Mesenchymal stem cell (in vitro differentiated cells and primary cell): ENCODE measurements at regions not wholly inside any gene's neighbourhood (a gene's known extent, or its start where the extent isn't known, plus 50 kb on each side); places are given as distances from the start of the nearest gene placed in this dataset.

ENCODE experiments used
- DNase-seq: peaks from one replicate; pipeline ENCODE4 v3.0.0-alpha.2; 2013
- H2AFZ ChIP-seq: one replicate; pipeline ENCODE4 v1.6.1; 2013; ENCODE audit warnings: low read depth, mild to moderate bottlenecking, control low read depth, inconsistent platforms, low read length, moderate library complexity
- H2AK5ac ChIP-seq: 2 replicates; pipeline ENCODE4 v1.6.1; 2013; ENCODE audit warnings: low read length, moderate library complexity, mild to moderate bottlenecking, inconsistent platforms; ENCODE audit not compliant: severe bottlenecking
- H2BK120ac ChIP-seq: one replicate; pipeline ENCODE4 v1.6.1; 2013; ENCODE audit warnings: low read depth, mild to moderate bottlenecking, inconsistent platforms, low read length, moderate library complexity
- H2BK12ac ChIP-seq, 2 experiments: one replicate each; pipeline ENCODE4 v1.6.1; 2013; ENCODE audit warnings: inconsistent platforms in 2 of 2, low read length in 2 of 2, mild to moderate bottlenecking in 2 of 2, moderate library complexity in 2 of 2, control low read depth in 1 of 2
- H2BK15ac ChIP-seq: one replicate; pipeline ENCODE4 v1.6.1; 2013; ENCODE audit warnings: mild to moderate bottlenecking, low read depth, inconsistent platforms; ENCODE audit not compliant: poor library complexity, severe bottlenecking
- H2BK5ac ChIP-seq: 2 replicates; pipeline ENCODE4 v1.6.1; 2013; ENCODE audit warnings: low read depth, mild to moderate bottlenecking, low read length, control low read depth, inconsistent platforms; ENCODE audit not compliant: poor library complexity, severe bottlenecking
- H3K14ac ChIP-seq, 2 experiments: one replicate each; pipeline ENCODE4 v1.6.1; 2013; ENCODE audit warnings: inconsistent platforms in 2 of 2, low read length in 2 of 2, control low read depth in 1 of 2, mild to moderate bottlenecking in 1 of 2, moderate library complexity in 1 of 2
- H3K18ac ChIP-seq, 2 experiments: one replicate each; pipeline ENCODE4 v1.6.1; 2013; ENCODE audit warnings: inconsistent platforms in 2 of 2, low read length in 2 of 2, control low read depth in 1 of 2, low read depth in 1 of 2, mild to moderate bottlenecking in 1 of 2
- H3K23ac ChIP-seq, 2 experiments: one replicate each; pipeline ENCODE4 v1.6.1; 2013; ENCODE audit warnings: inconsistent platforms in 2 of 2, low read length in 2 of 2, mild to moderate bottlenecking in 2 of 2, moderate library complexity in 2 of 2, control low read depth in 1 of 2
- H3K27ac ChIP-seq: 2 replicates; pipeline ENCODE4 v1.5.1; 2013; ENCODE audit warnings: mild to moderate bottlenecking, moderate library complexity, low read length, control low read depth, inconsistent platforms; ENCODE audit not compliant: poor library complexity, severe bottlenecking
- H3K27me3 ChIP-seq, 2 experiments: 2 replicates each; pipeline versions ENCODE4 v1.6.1 to v1.7.0; 2013; ENCODE audit warnings: low read length in 2 of 2, mild to moderate bottlenecking in 2 of 2, moderate library complexity in 2 of 2, control low read depth in 1 of 2, inconsistent platforms in 1 of 2; ENCODE audit not compliant: control insufficient read depth in 1 of 2, insufficient read depth in 1 of 2
- H3K36me3 ChIP-seq, 2 experiments: 2 replicates each; pipeline versions ENCODE4 v1.6.1 to v1.7.0; 2013; ENCODE audit warnings: low read length in 2 of 2, control low read depth in 1 of 2, inconsistent platforms in 1 of 2, low read depth in 1 of 2, mild to moderate bottlenecking in 1 of 2; ENCODE audit not compliant: insufficient read depth in 2 of 2, control insufficient read depth in 1 of 2
- H3K4ac ChIP-seq, 2 experiments: one replicate each; pipeline ENCODE4 v1.6.1; 2013; ENCODE audit warnings: inconsistent platforms in 2 of 2, low read length in 2 of 2, mild to moderate bottlenecking in 2 of 2, moderate library complexity in 2 of 2, control low read depth in 1 of 2, low read depth in 1 of 2
- H3K4me1 ChIP-seq: 2 replicates; pipeline ENCODE4 v1.6.1; 2013; ENCODE audit warnings: low read depth, low read length, control low read depth; ENCODE audit not compliant: control insufficient read depth, insufficient read depth
- H3K4me2 ChIP-seq: 2 replicates; pipeline ENCODE4 v1.6.1; 2013; ENCODE audit warnings: low read length, mild to moderate bottlenecking, inconsistent platforms; ENCODE audit not compliant: poor library complexity, severe bottlenecking
- H3K4me3 ChIP-seq, 2 experiments: 2 replicates each; pipeline versions ENCODE4 v1.5.1 to v1.7.0; 2013; ENCODE audit warnings: low read length in 2 of 2, mild to moderate bottlenecking in 2 of 2, control low read depth in 1 of 2, low read depth in 1 of 2; ENCODE audit not compliant: insufficient read depth in 1 of 2
- H3K79me1 ChIP-seq: replicated peaks from 2 replicates; pipeline ENCODE4 v1.6.1; 2013; ENCODE audit warnings: mild to moderate bottlenecking, control low read depth, low read length, inconsistent platforms; ENCODE audit not compliant: poor library complexity, severe bottlenecking
- H3K9ac ChIP-seq: 2 replicates; pipeline ENCODE4 v1.7.0; 2013; ENCODE audit warnings: mild to moderate bottlenecking, low read length, moderate library complexity
- H3K9me3 ChIP-seq: 2 replicates; pipeline ENCODE4 v1.7.0; 2013; ENCODE audit warnings: mild to moderate bottlenecking, low read length; ENCODE audit not compliant: control insufficient read depth
- H4K8ac ChIP-seq: one replicate; pipeline ENCODE4 v1.6.1; 2013; ENCODE audit warnings: inconsistent platforms, mild to moderate bottlenecking, low read length, moderate library complexity
- H4K91ac ChIP-seq: one replicate; pipeline ENCODE4 v1.6.1; 2013; ENCODE audit warnings: mild to moderate bottlenecking, low read length, inconsistent platforms
- WGBS: methylation state at CpG from one replicate; pipeline ENCODE4 v1.1.7; 2013; ENCODE audit warnings: mixed read lengths; 5-methylcytosine and 5-hydroxymethylcytosine counted together

DNA sequence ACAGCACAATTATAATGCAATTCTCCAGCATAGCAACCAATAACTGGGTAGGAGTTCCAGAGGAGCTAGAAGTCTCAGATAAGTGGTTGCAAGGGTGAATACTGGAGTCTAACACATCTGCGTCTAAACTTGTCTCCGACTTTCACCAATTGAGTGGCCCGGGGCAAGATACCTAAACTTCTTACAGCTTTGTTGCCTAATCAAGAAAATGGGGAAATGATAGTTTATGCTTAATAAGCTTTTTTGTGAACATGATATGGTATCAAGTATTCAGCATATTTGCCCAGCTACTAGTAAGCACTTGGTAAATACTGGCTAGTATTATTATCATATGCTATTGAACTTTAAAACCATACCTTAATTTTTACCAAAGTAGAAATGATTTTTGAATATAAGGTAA lies 183.5 kb downstream of the KCNJ2 start:
- Histone ChIP-seq H3K4ac (no peak overlapping the region), H3K23ac (no peak overlapping the region), H2BK15ac (no peak overlapping the region), H3K9me3 (no peaks in the 10 kb centered on the region), H2BK120ac (no peak overlapping the region), H3K27ac (no peak overlapping the region), H4K91ac (no peak overlapping the region), H3K18ac (no peak overlapping the region), H3K79me1 (no peaks in the 10 kb centered on the region), H3K4me2 (no peak overlapping the region), H3K14ac (no peak overlapping the region), H2AFZ (no peak overlapping the region), H3K9ac (no peak overlapping the region), H2BK12ac (no peak overlapping the region), H2AK5ac (no peak overlapping the region), H3K36me3 (no peaks in the 10 kb centered on the region), H3K27me3 (no peaks in the 10 kb centered on the region), H3K4me3 (no peak overlapping the region), H2BK5ac (no peak overlapping the region), H4K8ac (no peak overlapping the region), H3K4me1 (peaks cover 2% of the 10 kb centered on the region)
- no peak for DNase-seq
- WGBS: 100% methylated on average over 3 of the region's 3 CpGs

- Histone ChIP-seq H3K9ac (no peak overlapping the region), H3K79me1 (no peaks in the 10 kb centered on the region), H2AK5ac (no peak overlapping the region), H3K18ac (no peak overlapping the region), H2BK5ac (no peak overlapping the region), H3K4me3 (no peak overlapping the region), H4K91ac (no peak overlapping the region), H3K14ac (no peak overlapping the region), H2BK15ac (no peak overlapping the region), H3K9me3 (no peaks in the 10 kb centered on the region), H2BK12ac (no peak overlapping the region), H3K27ac (no peak overlapping the region), H3K4me1 (peaks cover 2% of the 10 kb centered on the region), H3K36me3 (no peaks in the 10 kb centered on the region), H3K27me3 (no peaks in the 10 kb centered on the region), H2BK120ac (no peak overlapping the region), H3K4me2 (no peak overlapping the region), H4K8ac (no peak overlapping the region), H3K4ac (no peak overlapping the region), H2AFZ (no peak overlapping the region), H3K23ac (no peak overlapping the region)
- no peak for DNase-seq
- no CpG with 5 or more reads among the region's 2 CpGs for WGBS
Measured at GRCh38 chr17:70353408-70354092, 184.2 kb downstream of the KCNJ2 start.

GRCh38 chr17:70355185-70355584 lies 185.9 kb downstream of the KCNJ2 start:
- Histone ChIP-seq H2BK120ac (no peak overlapping the region), H3K79me1 (no peaks in the 10 kb centered on the region), H3K27ac (no peak overlapping the region), H3K4me1 (peaks cover 2% of the 10 kb centered on the region), H2AFZ (no peak overlapping the region), H3K9ac (no peak overlapping the region), H2BK12ac (no peak overlapping the region), H3K27me3 (no peaks in the 10 kb centered on the region), H3K23ac (no peak overlapping the region), H2BK15ac (no peak overlapping the region), H3K4me3 (no peak overlapping the region), H3K18ac (no peak overlapping the region), H2BK5ac (no peak overlapping the region), H3K4ac (no peak overlapping the region), H2AK5ac (no peak overlapping the region), H3K4me2 (no peak overlapping the region), H4K8ac (no peak overlapping the region), H3K14ac (no peak overlapping the region), H4K91ac (no peak overlapping the region), H3K36me3 (no peaks in the 10 kb centered on the region), H3K9me3 (no peaks in the 10 kb centered on the region)
- DNase-seq: no peak
- no CpG with 5 or more reads among the region's 2 CpGs for WGBS

- Histone ChIP-seq H3K4ac (no peak overlapping the region), H3K4me2 (no peak overlapping the region), H3K27ac (no peak overlapping the region), H3K79me1 (no peaks in the 10 kb centered on the region), H2BK120ac (no peak overlapping the region), H3K36me3 (no peaks in the 10 kb centered on the region), H3K4me1 (peaks cover 2% of the 10 kb centered on the region), H3K27me3 (no peaks in the 10 kb centered on the region), H3K23ac (no peak overlapping the region), H3K14ac (no peak overlapping the region), H2AK5ac (no peak overlapping the region), H4K8ac (no peak overlapping the region), H2BK5ac (no peak overlapping the region), H3K9me3 (no peaks in the 10 kb centered on the region), H3K18ac (no peak overlapping the region), H2BK15ac (no peak overlapping the region), H3K4me3 (no peak overlapping the region), H4K91ac (no peak overlapping the region), H3K9ac (no peak overlapping the region), H2BK12ac (no peak overlapping the region), H2AFZ (no peak overlapping the region)
- no peak for DNase-seq
- WGBS: 85% methylated on average over 4 of the region's 5 CpGs
Measured at GRCh38 chr17:70357190-70357589, 187.9 kb downstream of the KCNJ2 start.
